ENCODE measurements at regions not wholly inside any gene's neighbourhood (a gene's known extent, or its start where the extent isn't known, plus 50 kb on each side); places are given as distances from the start of the nearest gene placed in this dataset.

GRCh38 chr13:105721016-105721415, 814.4 kb downstream of the EFNB2 start:
- no peaks in the 10 kb centered on the region for H3K27me3 ChIP-seq (ENCODE audit: insufficient read depth, low read length)
- peak; percentile 51 for DNase-seq (ENCODE audit: insufficient read length, low spot score, missing footprints)
- no peaks in the 10 kb centered on the region for H3K36me3 ChIP-seq (ENCODE audit: insufficient read depth, low read length)
- no peaks in the 10 kb centered on the region for H3K4me1 ChIP-seq (ENCODE audit: insufficient read depth, low read length)
- no peak overlapping the region for H3K27ac ChIP-seq (ENCODE audit: low read depth, low read length)
- no peak for TF ChIP-seq CTCF (IDR thresholded peaks at IDR 0.05; ENCODE audit: extremely low read depth, low read depth, low read length)
- no peak overlapping the region for H2AFZ ChIP-seq (ENCODE audit: low read length)
- no peaks in the 10 kb centered on the region for H4K20me1 ChIP-seq (ENCODE audit: insufficient read depth, low read length)
- H3K9me3 ChIP-seq (ENCODE audit: low read depth, low read length), result no peaks in the 10 kb centered on the region
- H3K79me2 ChIP-seq (ENCODE audit: insufficient read depth, low read length), result no peaks in the 10 kb centered on the region
- no peak overlapping the region for H3K4me3 ChIP-seq (ENCODE audit: insufficient read depth, low read length)
- no peak overlapping the region for H3K4me2 ChIP-seq (ENCODE audit: insufficient read depth, low read length)

GRCh38 chr13:105719859-105720258, 815.6 kb downstream of the EFNB2 start:
- DNase-seq (ENCODE audit: insufficient read length, low spot score, missing footprints), result no peak
- Histone ChIP-seq H3K27ac (ENCODE audit: low read depth, low read length) (no peak overlapping the region), H3K4me2 (ENCODE audit: insufficient read depth, low read length) (no peak overlapping the region), H3K4me1 (ENCODE audit: insufficient read depth, low read length) (no peaks in the 10 kb centered on the region), H3K79me2 (ENCODE audit: insufficient read depth, low read length) (no peaks in the 10 kb centered on the region), H3K4me3 (ENCODE audit: insufficient read depth, low read length) (no peak overlapping the region), H3K9me3 (ENCODE audit: low read depth, low read length) (no peaks in the 10 kb centered on the region), H3K27me3 (ENCODE audit: insufficient read depth, low read length) (no peaks in the 10 kb centered on the region), H2AFZ (ENCODE audit: low read length) (no peak overlapping the region), H4K20me1 (ENCODE audit: insufficient read depth, low read length) (no peaks in the 10 kb centered on the region), H3K36me3 (ENCODE audit: insufficient read depth, low read length) (no peaks in the 10 kb centered on the region)
- no peak for TF ChIP-seq CTCF (IDR thresholded peaks at IDR 0.05; ENCODE audit: extremely low read depth, low read depth, low read length)

GRCh38 chr13:105709181-105709580, 826.3 kb downstream of the EFNB2 start:
- Histone ChIP-seq H3K27me3 (ENCODE audit: insufficient read depth, low read length) (no peaks in the 10 kb centered on the region), H3K9me3 (ENCODE audit: low read depth, low read length) (no peaks in the 10 kb centered on the region), H3K4me1 (ENCODE audit: insufficient read depth, low read length) (no peaks in the 10 kb centered on the region), H3K4me3 (ENCODE audit: insufficient read depth, low read length) (no peak overlapping the region), H3K79me2 (ENCODE audit: insufficient read depth, low read length) (no peaks in the 10 kb centered on the region), H2AFZ (ENCODE audit: low read length) (no peak overlapping the region), H3K27ac (ENCODE audit: low read depth, low read length) (no peak overlapping the region), H3K4me2 (ENCODE audit: insufficient read depth, low read length) (no peak overlapping the region), H3K36me3 (ENCODE audit: insufficient read depth, low read length) (no peaks in the 10 kb centered on the region), H4K20me1 (ENCODE audit: insufficient read depth, low read length) (no peaks in the 10 kb centered on the region)
- TF ChIP-seq CTCF (IDR thresholded peaks at IDR 0.05; ENCODE audit: extremely low read depth, low read depth, low read length), result no peak
- no peak for DNase-seq (ENCODE audit: insufficient read length, low spot score, missing footprints)

- H4K20me1 ChIP-seq (ENCODE audit: insufficient read depth, low read length), result no peaks in the 10 kb centered on the region
- no peak overlapping the region for H3K27ac ChIP-seq (ENCODE audit: low read depth, low read length)
- no peak overlapping the region for H3K4me2 ChIP-seq (ENCODE audit: insufficient read depth, low read length)
- no peak overlapping the region for H3K4me3 ChIP-seq (ENCODE audit: insufficient read depth, low read length)
- H3K9me3 ChIP-seq (ENCODE audit: low read depth, low read length), result no peaks in the 10 kb centered on the region
- no peak for DNase-seq (ENCODE audit: insufficient read length, low spot score, missing footprints)
- H3K4me1 ChIP-seq (ENCODE audit: insufficient read depth, low read length), result no peaks in the 10 kb centered on the region
- no peak overlapping the region for H2AFZ ChIP-seq (ENCODE audit: low read length)
- no peak for TF ChIP-seq CTCF (IDR thresholded peaks at IDR 0.05; ENCODE audit: extremely low read depth, low read depth, low read length)
- no peaks in the 10 kb centered on the region for H3K36me3 ChIP-seq (ENCODE audit: insufficient read depth, low read length)
- H3K27me3 ChIP-seq (ENCODE audit: insufficient read depth, low read length), result no peaks in the 10 kb centered on the region
- H3K79me2 ChIP-seq (ENCODE audit: insufficient read depth, low read length), result no peaks in the 10 kb centered on the region
These were observed 831.6 kb downstream of the EFNB2 start for GRCh38 chr13:105703843-105704242.

Measured in osteoblast (primary cell).